ENCODE measurements at regions not wholly inside any gene's neighbourhood (a gene's known extent, or its start where the extent isn't known, plus 50 kb on each side); places are given as distances from the start of the nearest gene placed in this dataset.

DNA sequence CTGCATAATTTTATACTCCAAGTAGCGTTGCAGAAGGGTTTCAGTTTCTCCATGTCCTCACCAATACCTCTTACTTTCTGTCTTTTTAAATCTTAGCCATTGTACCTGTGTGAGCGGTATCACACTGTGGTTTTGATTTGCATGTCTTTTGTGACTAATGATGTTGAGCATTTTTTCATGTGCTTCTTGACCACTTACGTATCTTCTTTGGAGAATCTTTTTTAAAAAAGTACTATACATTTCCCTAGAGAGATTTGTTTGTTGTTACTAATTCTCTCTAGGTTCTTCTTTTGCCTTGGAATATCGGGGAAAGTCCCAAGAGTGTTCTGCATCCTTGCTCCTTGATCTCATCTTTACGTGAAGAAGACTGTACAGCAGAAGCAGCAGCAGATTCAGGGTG is 81.8 kb upstream of the WARS2 start:
- no peaks in the 10 kb centered on the region for H3F3A ChIP-seq (ENCODE audit: control insufficient read depth, insufficient read depth)
- H3K36me3 ChIP-seq (ENCODE audit: control insufficient read depth, low read length) = no peaks in the 10 kb centered on the region
- H4K20me1 ChIP-seq (ENCODE audit: control insufficient read depth, insufficient read depth, low read depth, low read length) = no peaks in the 10 kb centered on the region
- H3K9me2 ChIP-seq (replicated peaks; ENCODE audit: control insufficient read depth, low read length) = no peaks in the 10 kb centered on the region
- no peaks in the 10 kb centered on the region for H3K79me2 ChIP-seq (ENCODE audit: control insufficient read depth, low read length)
- no peak overlapping the region for H3K4me2 ChIP-seq (ENCODE audit: low read length)
- no peak overlapping the region for H3K4me3 ChIP-seq (ENCODE audit: low read length)
- no peak overlapping the region for H3K27ac ChIP-seq (ENCODE audit: low read depth, low read length)
- no peak for TF ChIP-seq EZH2phosphoT487 (IDR thresholded peaks at IDR 0.05; ENCODE audit: borderline replicate concordance, low read length)
- TF ChIP-seq, protein P1, sequence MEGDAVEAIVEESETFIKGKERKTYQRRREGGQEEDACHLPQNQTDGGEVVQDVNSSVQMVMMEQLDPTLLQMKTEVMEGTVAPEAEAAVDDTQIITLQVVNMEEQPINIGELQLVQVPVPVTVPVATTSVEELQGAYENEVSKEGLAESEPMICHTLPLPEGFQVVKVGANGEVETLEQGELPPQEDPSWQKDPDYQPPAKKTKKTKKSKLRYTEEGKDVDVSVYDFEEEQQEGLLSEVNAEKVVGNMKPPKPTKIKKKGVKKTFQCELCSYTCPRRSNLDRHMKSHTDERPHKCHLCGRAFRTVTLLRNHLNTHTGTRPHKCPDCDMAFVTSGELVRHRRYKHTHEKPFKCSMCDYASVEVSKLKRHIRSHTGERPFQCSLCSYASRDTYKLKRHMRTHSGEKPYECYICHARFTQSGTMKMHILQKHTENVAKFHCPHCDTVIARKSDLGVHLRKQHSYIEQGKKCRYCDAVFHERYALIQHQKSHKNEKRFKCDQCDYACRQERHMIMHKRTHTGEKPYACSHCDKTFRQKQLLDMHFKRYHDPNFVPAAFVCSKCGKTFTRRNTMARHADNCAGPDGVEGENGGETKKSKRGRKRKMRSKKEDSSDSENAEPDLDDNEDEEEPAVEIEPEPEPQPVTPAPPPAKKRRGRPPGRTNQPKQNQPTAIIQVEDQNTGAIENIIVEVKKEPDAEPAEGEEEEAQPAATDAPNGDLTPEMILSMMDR (IDR thresholded peaks at IDR 0.05; ENCODE audit: low read depth, low read length, poor library complexity, severe bottlenecking) = no peak
- no peaks in the 10 kb centered on the region for H3K9me3 ChIP-seq (ENCODE audit: control insufficient read depth, insufficient read depth, low read length)
- no peaks in the 10 kb centered on the region for H3K27me3 ChIP-seq (ENCODE audit: control insufficient read depth, low read length)
- H3K4me1 ChIP-seq (ENCODE audit: control insufficient read depth, low read length) = no peaks in the 10 kb centered on the region

DNA sequence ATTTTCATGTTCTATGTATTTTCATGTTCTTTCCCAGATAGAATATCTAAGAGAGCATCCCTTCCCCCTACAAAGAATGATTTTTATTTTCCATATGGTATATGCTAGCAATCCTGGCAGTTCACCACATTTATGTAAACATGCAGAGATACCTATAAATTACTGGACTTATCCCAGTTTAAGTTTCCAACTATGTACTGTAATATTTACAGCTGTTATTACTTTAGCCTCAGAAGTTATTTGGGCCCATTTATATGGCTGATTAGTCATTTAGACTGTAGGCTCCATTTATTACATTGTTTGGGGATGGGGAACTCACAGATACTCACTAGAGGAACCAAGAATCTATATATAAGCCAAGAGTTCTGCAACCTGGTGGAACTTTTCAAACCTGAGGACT is 84.8 kb upstream of the WARS2 start:
- H3K27me3 ChIP-seq (ENCODE audit: control insufficient read depth, low read length) = no peaks in the 10 kb centered on the region
- no peaks in the 10 kb centered on the region for H3K79me2 ChIP-seq (ENCODE audit: control insufficient read depth, low read length)
- no peaks in the 10 kb centered on the region for H3K4me1 ChIP-seq (ENCODE audit: control insufficient read depth, low read length)
- H3K4me2 ChIP-seq (ENCODE audit: low read length) = no peak overlapping the region
- H3K4me3 ChIP-seq (ENCODE audit: low read length) = no peak overlapping the region
- H3K27ac ChIP-seq (ENCODE audit: low read depth, low read length) = no peak overlapping the region
- no peaks in the 10 kb centered on the region for H3F3A ChIP-seq (ENCODE audit: control insufficient read depth, insufficient read depth)
- TF ChIP-seq, protein P1 (IDR thresholded peaks at IDR 0.05; ENCODE audit: low read depth, low read length, poor library complexity, severe bottlenecking) = no peak
- TF ChIP-seq EZH2phosphoT487 (IDR thresholded peaks at IDR 0.05; ENCODE audit: borderline replicate concordance, low read length) = no peak
- H4K20me1 ChIP-seq (ENCODE audit: control insufficient read depth, insufficient read depth, low read depth, low read length) = no peaks in the 10 kb centered on the region
- H3K9me2 ChIP-seq (replicated peaks; ENCODE audit: control insufficient read depth, low read length) = no peaks in the 10 kb centered on the region
- H3K9me3 ChIP-seq (ENCODE audit: control insufficient read depth, insufficient read depth, low read length) = no peaks in the 10 kb centered on the region
- no peaks in the 10 kb centered on the region for H3K36me3 ChIP-seq (ENCODE audit: control insufficient read depth, low read length)

DNA sequence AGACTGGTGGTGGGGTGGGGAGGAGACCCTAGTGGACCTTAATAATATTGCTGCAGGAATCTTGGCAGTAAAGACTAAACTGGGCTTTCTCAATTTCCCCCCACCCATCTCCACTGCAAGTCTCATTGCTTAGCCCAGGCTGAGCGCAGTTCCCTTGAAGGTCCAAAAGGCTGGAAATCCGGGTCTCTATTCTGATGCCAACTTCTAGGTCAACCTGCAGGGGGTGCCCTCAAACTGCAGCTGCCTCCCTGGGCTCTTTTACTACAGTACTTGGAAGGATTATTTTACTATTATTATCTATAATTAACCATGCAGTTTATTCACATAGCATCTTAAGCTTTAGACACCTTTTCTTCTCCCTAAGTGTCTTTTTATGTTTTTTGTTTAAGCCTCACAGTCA is 85.4 kb upstream of the WARS2 start:
- no peaks in the 10 kb centered on the region for H3F3A ChIP-seq (ENCODE audit: control insufficient read depth, insufficient read depth)
- H3K4me3 ChIP-seq (ENCODE audit: low read length) = no peak overlapping the region
- H3K4me2 ChIP-seq (ENCODE audit: low read length) = no peak overlapping the region
- no peaks in the 10 kb centered on the region for H3K9me3 ChIP-seq (ENCODE audit: control insufficient read depth, insufficient read depth, low read length)
- H3K9me2 ChIP-seq (replicated peaks; ENCODE audit: control insufficient read depth, low read length) = no peaks in the 10 kb centered on the region
- no peaks in the 10 kb centered on the region for H3K4me1 ChIP-seq (ENCODE audit: control insufficient read depth, low read length)
- H3K36me3 ChIP-seq (ENCODE audit: control insufficient read depth, low read length) = no peaks in the 10 kb centered on the region
- H3K27me3 ChIP-seq (ENCODE audit: control insufficient read depth, low read length) = no peaks in the 10 kb centered on the region
- H3K79me2 ChIP-seq (ENCODE audit: control insufficient read depth, low read length) = no peaks in the 10 kb centered on the region
- H4K20me1 ChIP-seq (ENCODE audit: control insufficient read depth, insufficient read depth, low read depth, low read length) = no peaks in the 10 kb centered on the region
- TF ChIP-seq, protein P1 (IDR thresholded peaks at IDR 0.05; ENCODE audit: low read depth, low read length, poor library complexity, severe bottlenecking) = no peak
- TF ChIP-seq EZH2phosphoT487 (IDR thresholded peaks at IDR 0.05; ENCODE audit: borderline replicate concordance, low read length) = no peak
- no peak overlapping the region for H3K27ac ChIP-seq (ENCODE audit: low read depth, low read length)

DNA sequence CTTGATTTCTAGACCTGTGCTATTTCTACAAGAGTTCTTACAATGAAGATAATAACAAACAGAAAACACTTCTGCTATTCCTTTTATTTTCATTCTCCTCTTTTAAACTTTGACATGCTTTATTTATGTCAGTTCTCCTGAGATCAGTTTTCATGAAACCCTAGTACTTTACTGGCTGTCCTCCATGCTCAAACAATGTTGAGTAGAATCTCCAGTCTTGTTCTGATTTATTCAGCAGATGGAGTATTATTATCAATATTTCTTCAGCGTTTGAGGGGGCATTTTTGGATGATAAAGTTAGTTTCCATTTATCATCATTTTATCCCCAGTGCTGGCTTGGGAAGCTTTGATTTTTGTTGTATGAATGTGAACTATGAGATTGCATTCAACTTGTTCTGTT is 85.9 kb upstream of the WARS2 start:
- no peaks in the 10 kb centered on the region for H3K4me1 ChIP-seq (ENCODE audit: control insufficient read depth, low read length)
- no peaks in the 10 kb centered on the region for H3K27me3 ChIP-seq (ENCODE audit: control insufficient read depth, low read length)
- H3F3A ChIP-seq (ENCODE audit: control insufficient read depth, insufficient read depth) = no peaks in the 10 kb centered on the region
- no peaks in the 10 kb centered on the region for H3K79me2 ChIP-seq (ENCODE audit: control insufficient read depth, low read length)
- H3K36me3 ChIP-seq (ENCODE audit: control insufficient read depth, low read length) = no peaks in the 10 kb centered on the region
- no peaks in the 10 kb centered on the region for H4K20me1 ChIP-seq (ENCODE audit: control insufficient read depth, insufficient read depth, low read depth, low read length)
- no peak overlapping the region for H3K27ac ChIP-seq (ENCODE audit: low read depth, low read length)
- no peak for TF ChIP-seq EZH2phosphoT487 (IDR thresholded peaks at IDR 0.05; ENCODE audit: borderline replicate concordance, low read length)
- TF ChIP-seq, protein P1 (IDR thresholded peaks at IDR 0.05; ENCODE audit: low read depth, low read length, poor library complexity, severe bottlenecking) = no peak
- no peak overlapping the region for H3K4me2 ChIP-seq (ENCODE audit: low read length)
- no peaks in the 10 kb centered on the region for H3K9me2 ChIP-seq (replicated peaks; ENCODE audit: control insufficient read depth, low read length)
- no peaks in the 10 kb centered on the region for H3K9me3 ChIP-seq (ENCODE audit: control insufficient read depth, insufficient read depth, low read length)
- no peak overlapping the region for H3K4me3 ChIP-seq (ENCODE audit: low read length)

Data from DOHH2 (cell line).